ENCODE measurements at regions not wholly inside any gene's neighbourhood (a gene's known extent, or its start where the extent isn't known, plus 50 kb on each side); places are given as distances from the start of the nearest gene placed in this dataset.
"Not testable (repeated sequence)": the region's sequence is repeated elsewhere in the genome, so short reads cannot be mapped to it uniquely, and the experiment has no call there.

DNA sequence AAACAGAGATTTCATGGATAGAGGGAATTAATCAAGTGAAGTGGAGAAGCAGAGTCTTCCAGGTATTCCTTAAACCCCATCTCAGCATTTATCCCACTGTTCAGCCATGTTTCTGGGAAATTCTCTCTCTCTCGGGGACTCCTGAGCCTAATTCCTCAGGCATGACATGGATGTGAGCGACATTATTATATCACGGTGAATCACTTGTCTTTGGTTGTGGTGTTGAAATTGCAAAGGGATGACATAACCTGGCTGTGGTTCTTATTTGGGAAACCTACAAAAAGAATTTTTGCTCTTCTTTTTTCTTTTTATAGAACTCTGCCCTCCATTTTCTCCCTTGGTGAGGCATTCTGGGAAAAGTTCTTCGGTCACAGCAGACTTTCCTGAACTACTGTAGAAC is 457.9 kb upstream of the PTGER4 start:
- peak; percentile 21 for DNase-seq (ENCODE audit: low spot score)

GRCh38 chr5:40221255-40221654 is 458.5 kb upstream of the PTGER4 start:
- no peak for DNase-seq (ENCODE audit: low spot score)

DNA sequence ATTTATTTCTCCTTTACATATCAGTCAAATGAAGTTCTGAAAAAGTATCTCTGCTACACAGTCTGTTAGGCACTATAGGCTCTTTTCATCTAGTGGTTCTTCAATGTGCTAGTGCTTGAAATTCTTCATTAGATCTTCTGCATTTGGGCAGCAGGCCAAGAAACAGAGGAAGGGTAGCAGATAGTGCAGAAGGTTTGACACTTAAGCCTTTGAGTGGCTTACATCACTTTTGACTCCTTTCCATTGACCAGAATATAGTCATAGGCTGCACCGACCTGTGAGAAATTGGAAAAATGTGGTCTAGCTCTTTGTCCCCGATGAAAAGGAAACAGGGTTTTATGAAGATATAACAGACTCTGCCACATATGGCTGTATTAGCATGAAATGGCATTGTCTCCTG is 459.5 kb upstream of the PTGER4 start:
- no peak for DNase-seq (ENCODE audit: low spot score)

- no peak for DNase-seq (ENCODE audit: low spot score)
Observed at GRCh38 chr5:40217553-40217952, 462.2 kb upstream of the PTGER4 start.

GRCh38 chr5:40210694-40211093 is 469.0 kb upstream of the PTGER4 start:
- no peak for DNase-seq (ENCODE audit: low spot score)

DNA sequence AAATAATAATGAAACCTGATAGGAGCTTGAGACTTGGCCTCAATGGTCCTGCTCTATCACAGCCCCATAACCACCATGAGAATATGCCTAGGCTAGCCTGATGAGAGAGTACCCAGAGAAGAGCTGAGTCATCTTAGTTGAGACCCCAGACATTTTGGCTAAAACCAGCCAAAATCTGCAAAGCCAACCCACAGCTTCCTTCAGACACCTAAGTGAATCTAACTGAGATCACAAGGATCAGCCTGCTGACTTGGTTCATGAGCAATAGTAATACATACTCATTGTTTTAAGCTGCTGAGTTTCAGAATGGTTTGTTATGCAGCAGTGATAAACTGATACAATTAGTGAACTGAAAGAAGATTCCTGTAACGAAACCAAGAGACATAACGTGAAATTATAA is 473.7 kb upstream of the PTGER4 start:
- no peak for DNase-seq (ENCODE audit: low spot score)

DNA sequence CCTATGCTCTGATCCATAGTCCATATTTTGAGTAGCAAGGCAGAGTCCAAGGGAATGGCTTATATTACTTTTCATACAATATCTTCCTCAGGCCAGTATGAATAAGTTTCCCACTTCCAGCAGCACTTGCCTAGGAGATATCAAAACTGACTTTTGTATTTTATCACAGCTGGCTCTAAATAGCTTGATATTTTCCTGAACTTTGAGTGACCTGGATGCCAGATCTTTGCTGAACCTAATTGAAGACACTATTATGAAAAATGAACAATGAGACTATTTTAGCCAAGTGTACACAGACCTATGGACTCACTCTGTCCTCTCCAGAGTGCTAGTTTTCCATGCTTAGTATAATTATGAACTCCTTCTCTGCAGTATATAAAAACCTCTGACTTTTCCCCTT is 475.6 kb upstream of the PTGER4 start:
- DNase-seq (ENCODE audit: low spot score): no peak

DNA sequence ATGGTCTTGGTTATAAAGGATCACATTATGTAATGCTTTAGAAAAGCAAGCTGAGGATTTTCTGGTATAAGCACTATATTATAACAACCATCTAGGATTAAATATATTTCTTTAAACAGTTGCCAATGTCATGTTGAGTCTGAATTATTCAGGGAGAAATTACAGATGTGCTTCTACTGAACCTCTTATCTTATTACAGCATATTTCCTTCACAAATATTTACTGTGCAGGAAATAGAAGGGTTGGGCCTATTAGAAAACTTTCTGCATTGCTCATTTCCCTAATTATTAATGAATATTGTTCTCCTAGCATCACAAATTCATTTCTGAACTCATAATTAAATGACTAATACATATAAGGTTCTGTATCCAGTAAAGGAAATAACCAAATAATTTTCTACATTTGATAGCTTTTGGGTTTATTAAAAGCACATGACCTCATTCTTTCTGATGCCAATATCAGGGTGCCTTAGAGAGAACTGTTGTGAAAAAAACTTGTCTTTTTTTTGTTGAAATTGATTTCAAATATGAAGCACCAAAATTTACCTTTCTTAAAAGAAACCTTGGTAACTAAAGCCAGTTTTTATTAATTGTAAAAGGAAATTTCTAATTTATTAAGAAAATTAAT is 476.8 kb upstream of the PTGER4 start:
- no peak for DNase-seq (ENCODE audit: low spot score)

DNA sequence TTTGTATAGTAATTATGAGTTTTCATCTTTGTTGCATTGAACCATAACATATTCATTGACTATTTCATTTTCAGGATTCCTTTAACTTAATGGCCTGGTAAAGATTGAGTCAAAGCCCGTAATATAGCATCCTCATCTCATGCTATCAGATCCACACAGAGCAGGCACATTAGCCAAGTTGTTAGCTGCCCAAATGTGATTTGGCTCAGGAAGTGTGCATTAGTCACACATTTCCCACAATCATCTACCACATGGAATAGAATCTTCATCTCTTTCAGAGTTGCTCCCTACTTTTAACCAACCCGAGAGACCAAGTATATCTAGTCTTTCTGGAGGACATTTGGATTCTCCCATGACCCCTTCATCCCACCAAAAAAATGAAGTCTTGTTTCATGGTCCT is 481.0 kb upstream of the PTGER4 start:
- DNase-seq (ENCODE audit: low spot score): no peak

GRCh38 chr5:40195574-40195973 is 484.1 kb upstream of the PTGER4 start:
- DNase-seq (ENCODE audit: low spot score): not testable (repeated sequence)

DNA sequence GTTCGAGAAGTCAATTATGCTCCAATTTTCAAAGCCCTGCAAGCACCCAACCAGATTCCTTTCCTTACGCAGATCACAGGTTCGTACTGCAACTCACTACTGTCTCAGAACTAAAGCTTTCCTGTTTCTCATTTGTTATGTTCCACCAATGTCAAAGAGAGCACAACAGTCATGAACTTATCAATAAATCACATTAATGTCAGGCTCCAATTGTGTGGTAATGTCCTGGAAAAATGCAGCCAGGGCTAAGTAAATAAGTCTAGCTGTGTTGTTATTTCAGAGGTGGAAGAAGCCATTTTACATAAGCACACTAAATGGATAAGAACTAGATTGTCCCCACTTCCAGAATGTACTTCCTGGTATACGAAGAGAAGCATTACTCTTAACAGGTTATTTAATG is 488.6 kb upstream of the PTGER4 start:
- DNase-seq (ENCODE audit: low spot score): no peak

GRCh38 chr5:40172721-40173120 is 507.0 kb upstream of the PTGER4 start:
- no peak for DNase-seq (ENCODE audit: low spot score)

DNA sequence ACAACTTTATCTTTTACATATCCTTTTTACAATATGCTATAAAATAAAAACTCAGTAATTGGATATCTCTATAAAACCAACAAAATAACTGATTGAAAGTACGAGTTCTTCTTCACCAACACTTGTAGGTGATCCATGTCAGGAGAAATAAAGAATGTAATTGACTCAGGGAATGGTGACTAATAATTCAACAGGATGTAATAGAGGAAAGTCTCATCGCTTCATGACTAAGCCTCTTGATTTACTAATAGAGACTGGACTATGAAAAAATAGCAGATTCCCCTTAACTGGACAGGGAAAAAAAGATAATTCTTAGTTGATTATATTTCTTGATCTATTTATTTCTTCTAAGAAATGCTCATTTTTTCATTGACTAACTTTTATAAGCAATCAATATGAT is 507.7 kb upstream of the PTGER4 start:
- DNase-seq (ENCODE audit: low spot score): peak; percentile 22

DNA sequence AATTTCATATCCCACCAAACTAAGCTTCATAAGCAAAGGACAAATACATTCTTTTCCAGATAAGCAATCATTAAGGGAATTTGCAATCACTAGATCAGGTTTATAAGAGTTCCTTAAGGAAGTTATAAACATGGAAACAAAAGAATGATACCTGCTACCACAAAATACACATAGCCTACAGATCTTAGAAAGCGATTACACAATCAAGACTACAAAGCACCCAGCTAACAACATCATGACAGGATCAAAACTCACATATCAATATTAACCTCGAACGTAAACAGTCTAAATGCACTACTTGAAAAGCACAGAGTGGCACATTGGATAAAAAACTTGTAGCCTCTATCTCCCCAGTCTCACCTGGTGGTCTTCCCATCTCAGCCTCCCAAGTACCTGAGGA is 512.4 kb upstream of the PTGER4 start:
- no peak for DNase-seq (ENCODE audit: low spot score)

- DNase-seq (ENCODE audit: low spot score): no peak
Observed at GRCh38 chr5:40166802-40167201, 512.9 kb upstream of the PTGER4 start.

DNA sequence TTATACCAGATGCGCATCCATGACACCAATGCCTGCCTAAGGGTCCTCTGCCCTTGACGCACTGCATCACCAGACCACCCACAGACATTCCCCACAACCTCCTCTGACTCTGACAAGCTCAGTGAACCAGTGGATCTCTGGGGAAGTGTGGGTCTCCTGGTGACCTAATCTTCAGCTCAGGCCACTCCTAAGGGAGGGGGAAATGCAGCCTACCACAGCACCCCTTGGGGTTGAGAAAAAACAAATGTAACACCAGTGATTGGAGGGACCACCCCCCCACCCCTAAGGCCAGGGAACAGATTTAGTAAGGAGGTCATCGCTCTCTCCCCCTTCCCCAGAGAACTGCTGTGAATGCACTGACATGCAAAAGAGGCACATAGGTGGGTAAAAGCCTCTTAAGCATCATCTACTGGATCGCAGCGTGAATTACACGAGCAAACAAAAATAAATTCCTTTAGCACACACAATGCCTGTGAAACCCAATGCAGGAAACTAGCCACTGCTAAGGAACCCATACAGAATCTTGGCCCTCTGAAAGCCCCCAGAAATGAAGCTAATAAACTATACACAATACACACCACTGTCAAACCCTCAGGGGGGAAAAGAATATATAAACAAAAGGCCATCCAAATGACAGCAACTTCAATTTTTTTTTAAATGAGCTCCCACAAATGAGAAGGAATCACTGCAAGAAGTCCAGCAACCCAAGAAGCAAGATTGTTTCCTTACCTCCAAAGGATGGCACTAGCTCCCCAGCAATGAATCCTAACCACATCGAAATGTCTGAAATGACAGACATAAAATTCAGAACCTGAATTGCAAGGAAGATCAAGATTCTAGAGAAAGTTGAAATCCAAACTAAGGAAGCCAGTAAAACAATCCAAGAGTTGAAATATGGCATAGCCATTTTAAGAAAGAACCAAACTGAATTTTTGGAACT is 513.7 kb upstream of the PTGER4 start:
- DNase-seq (ENCODE audit: low spot score): no peak

- DNase-seq (ENCODE audit: low spot score): no peak
Observed at GRCh38 chr5:40165106-40165788, 514.5 kb upstream of the PTGER4 start.

DNA sequence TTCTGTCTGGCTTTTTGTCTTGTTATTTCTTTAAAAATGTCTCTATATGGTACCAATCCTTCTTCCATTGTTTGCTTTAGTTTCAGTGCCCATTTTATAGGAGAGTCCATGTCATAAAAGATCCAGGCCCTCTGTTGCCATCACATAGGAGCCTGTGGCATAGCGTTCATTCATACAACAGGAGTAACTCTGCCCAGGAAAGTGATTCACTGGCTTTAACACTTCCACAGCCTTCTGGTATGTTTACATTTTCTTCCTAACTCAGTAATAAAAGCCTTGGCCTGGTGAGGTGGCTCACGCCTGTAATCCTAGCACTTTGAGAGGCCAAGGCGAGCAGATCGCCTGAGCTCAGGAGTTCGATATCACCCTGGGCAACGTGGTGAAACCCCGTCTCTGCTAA is 519.3 kb upstream of the PTGER4 start:
- DNase-seq (ENCODE audit: low spot score): no peak

- DNase-seq (ENCODE audit: low spot score): no peak
Observed at GRCh38 chr5:40154194-40154593, 525.5 kb upstream of the PTGER4 start.

DNA sequence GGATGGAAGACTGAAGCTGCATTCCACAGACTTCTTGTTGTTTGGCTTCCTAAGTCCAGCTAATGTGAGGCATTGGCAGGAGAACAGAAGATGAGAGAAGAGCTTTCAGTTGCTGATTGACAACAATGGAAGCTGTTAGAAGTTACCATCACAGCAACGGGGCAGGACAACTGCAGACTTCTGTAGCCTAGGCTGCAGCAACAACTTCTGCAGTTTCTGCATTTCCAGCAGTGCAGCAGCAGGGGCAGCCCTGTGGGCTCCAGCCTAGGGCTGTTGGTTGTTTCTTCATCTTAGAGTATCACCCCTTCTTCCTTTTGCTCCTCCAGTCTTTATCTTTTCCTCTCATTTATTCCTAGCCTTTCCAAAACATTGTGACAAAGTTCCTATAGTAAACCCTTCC is 528.8 kb upstream of the PTGER4 start:
- DNase-seq (ENCODE audit: low spot score): no peak

DNA sequence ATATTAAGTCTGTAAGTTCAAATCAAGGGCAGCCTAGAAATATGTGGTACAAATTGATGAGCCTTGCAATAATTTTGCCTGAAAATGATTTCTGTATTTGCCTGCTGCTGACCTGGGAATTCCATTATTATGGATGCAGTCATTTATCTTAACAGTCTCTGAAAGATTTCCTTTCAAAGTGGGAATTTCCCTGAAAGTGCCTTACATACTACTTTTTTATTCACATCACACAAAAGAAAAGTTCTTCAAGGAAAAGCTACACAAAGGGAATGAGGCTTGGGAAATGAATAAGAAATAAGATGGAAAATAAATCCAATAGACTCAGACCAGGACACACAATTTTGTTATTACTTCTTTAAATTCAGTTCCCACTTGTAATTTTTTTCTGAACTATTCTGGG is 537.8 kb upstream of the PTGER4 start:
- no peak for DNase-seq (ENCODE audit: low spot score)

GRCh38 chr5:40141418-40141817 is 538.3 kb upstream of the PTGER4 start:
- no peak for DNase-seq (ENCODE audit: low spot score)

DNA sequence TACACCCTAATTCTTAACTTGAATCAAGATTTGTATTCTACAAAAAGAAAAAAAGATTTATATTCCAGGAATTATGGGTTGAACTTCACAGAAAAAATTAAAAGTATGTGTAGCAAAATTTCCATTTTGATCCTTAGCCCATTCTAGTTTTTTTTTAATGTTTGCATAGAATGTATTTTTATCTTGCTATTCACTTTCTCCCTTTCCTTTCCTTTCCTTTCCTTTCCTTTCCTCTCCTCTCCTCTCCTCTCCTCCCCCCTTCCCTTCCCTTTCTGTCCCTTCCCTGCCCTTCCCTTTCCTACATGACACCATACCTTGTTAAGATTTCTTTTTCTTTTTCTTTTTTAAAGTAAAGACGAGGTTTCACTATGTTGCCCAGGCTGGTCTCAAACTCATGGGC is 542.5 kb upstream of the PTGER4 start:
- DNase-seq (ENCODE audit: low spot score): no peak
